ENCODE measurements at regions not wholly inside any gene's neighbourhood (a gene's known extent, or its start where the extent isn't known, plus 50 kb on each side); places are given as distances from the start of the nearest gene placed in this dataset.

DNA sequence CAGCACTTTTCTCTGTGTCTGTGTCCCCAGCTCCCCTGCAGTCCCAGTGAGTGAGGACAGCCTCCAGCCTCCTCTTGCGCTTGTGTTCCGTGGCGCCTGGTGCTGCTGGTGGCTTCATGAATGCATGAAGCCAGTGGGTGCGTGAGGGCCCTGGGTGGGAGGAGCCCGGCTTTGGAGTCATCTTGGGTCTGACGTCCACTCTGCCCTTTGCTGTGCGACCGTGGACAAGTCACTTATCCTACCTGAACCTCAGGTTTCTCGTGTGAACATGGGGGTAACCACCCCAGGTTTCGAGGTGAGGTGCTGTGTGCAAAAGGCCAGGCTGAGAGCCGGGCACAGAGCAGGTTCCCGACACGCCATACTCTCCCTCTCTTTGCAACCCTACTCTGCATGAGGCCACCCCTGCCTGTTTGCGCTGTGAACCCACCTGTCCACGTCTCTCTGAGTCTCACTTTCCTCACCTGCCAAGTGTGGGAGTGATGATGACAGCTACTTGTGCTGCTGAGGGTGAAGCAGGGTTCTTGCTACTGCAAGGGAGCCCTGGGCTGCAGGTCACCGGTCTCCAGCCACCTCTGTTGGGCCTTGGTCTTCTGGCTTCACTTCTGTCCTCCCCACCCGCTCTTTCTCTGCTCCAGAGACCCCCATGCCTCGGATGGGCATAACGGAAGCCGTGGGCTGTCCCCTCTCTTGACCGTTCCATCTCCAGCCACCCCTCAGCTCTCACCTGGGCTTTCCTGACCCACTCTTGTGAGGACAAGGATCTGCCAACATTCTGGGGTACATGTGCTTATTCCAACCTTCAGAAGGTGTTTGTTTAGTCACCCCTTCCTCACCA lies 537.6 kb downstream of the TBC1D22A start:
- Histone ChIP-seq H3K36me3 (no peaks in the 10 kb centered on the region), H3K27me3 (no peaks in the 10 kb centered on the region)
- no peak for TF ChIP-seq Cebpa-rat (IDR thresholded peaks at IDR 0.05)

DNA sequence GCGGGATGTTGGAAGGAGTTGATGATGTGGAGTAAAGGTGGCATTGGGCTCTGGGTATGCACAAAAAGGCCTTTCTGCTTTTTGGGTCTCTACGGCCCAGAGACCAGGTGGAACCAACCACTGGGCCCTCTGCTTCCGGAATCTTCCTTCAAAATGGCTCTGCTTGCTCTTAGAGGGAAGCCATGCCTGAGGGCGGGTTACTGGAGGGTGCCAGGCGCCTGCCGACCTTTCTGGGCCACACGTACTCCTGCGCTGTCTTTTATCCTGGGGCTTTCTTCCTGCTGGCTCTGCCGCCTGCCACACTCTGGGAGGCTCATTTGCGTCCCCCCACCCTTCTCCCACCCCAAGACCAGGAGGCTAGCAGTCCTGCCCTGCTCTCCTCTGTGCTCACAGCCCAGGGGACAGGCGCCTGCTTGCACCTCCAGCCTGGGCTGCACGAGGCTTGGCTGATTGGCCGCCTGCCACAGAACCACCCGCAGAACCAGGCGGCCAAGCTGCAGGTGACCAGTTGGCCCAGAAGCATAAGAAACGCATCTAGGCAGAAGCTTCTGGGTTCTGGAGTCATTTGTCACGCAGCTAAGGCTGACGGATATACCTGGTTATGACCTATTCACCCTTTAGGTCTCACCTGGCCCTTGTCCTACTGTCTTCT lies 536.9 kb downstream of the TBC1D22A start:
- Histone ChIP-seq H3K36me3 (no peaks in the 10 kb centered on the region), H3K4me2 (no peak overlapping the region), H3K27ac (no peak overlapping the region), H4K20me1 (no peaks in the 10 kb centered on the region; a peak in 2 of 22 replicates), H3K4me1 (peaks cover 0 to 4% (median 0%) of the 10 kb centered on the region in 10 experiments; a peak in 1 of 20 replicates), H3K4me3 (no peak overlapping the region), H3K9me3 (replicated peaks in 1 of 11) (no peaks in the 10 kb centered on the region), H3K27me3 (no peaks in the 10 kb centered on the region), H3K9ac (no peak overlapping the region)
- TF ChIP-seq Cebpa-rat (IDR thresholded peaks at IDR 0.05), result no peak

More for the DNA sequence above, 537.6 kb downstream of the TBC1D22A start:
- Histone ChIP-seq H4K20me1 (no peaks in the 10 kb centered on the region; a peak in 2 of 22 replicates), H3K9ac (no peak overlapping the region), H3K4me2 (no peak overlapping the region), H3K9me3 (replicated peaks in 1 of 11) (no peaks in the 10 kb centered on the region), H3K4me3 (no peak overlapping the region), H3K27ac (no peak overlapping the region), H3K4me1 (peaks cover 0 to 4% (median 0%) of the 10 kb centered on the region in 10 experiments; a peak in 1 of 20 replicates)

GRCh38 chr22:47298017-47298785 lies 535.8 kb downstream of the TBC1D22A start:
- H3K27me3 ChIP-seq, result no peaks in the 10 kb centered on the region

DNA sequence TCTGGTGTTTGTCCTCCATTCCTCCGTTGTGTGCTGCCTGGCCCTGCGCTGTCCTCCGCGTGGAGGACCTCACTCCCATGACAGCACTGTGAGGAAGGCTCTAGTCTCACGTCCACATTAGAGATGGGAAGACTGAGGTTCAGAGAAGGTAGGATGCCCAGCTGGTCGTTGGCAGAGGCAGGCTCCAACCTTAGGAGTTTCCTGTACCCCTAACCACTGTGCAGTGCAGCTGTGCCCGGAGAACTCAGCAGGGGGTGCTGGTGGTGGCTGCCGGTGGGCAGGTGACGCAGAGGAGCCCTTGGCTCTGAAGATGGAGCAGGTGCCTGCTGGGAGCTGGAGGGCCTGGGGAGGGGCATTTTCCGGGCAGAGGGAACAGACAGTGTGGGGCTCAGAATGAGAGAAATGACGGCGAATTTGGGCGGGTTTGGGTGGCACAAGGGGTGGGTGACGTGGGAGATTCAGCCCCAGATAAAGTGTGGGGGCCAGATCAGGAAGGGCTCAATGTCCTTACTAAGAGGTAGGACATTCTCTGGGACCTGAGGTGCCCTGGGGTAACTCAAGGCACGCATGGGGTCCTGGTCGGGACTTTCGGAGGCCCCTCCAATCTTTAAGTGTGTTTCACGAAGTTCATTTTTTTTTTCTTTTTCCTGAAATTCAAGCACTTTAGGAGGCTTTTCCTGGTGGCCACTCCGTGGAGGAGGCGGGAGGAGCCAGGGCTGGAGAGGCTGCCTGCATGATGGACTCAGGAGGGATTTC lies 535.0 kb downstream of the TBC1D22A start:
- H3K4me1 ChIP-seq, result no peaks in the 10 kb centered on the region
- no peaks in the 10 kb centered on the region for H3K36me3 ChIP-seq
- no peak overlapping the region for H3K9ac ChIP-seq
- no peaks in the 10 kb centered on the region for H3K9me3 ChIP-seq (replicated peaks in 1 of 11)
- no peaks in the 10 kb centered on the region for H4K20me1 ChIP-seq
- TF ChIP-seq Cebpa-rat (IDR thresholded peaks at IDR 0.05), result no peak
- no peak overlapping the region for H3K27ac ChIP-seq
- H3K4me3 ChIP-seq, result no peak overlapping the region
- H3K27me3 ChIP-seq, result no peaks in the 10 kb centered on the region
- H3K4me2 ChIP-seq, result no peak overlapping the region

More at GRCh38 chr22:47298017-47298785, 535.8 kb downstream of the TBC1D22A start:
- Histone ChIP-seq H3K4me3 (no peak overlapping the region), H3K4me2 (no peak overlapping the region), H3K9ac (no peak overlapping the region), H3K9me3 (replicated peaks in 1 of 11) (no peaks in the 10 kb centered on the region), H3K36me3 (no peaks in the 10 kb centered on the region), H3K4me1 (peaks cover 0 to 3% (median 0%) of the 10 kb centered on the region in 10 experiments; a peak in 1 of 20 replicates), H4K20me1 (no peaks in the 10 kb centered on the region), H3K27ac (no peak overlapping the region)
- no peak for TF ChIP-seq Cebpa-rat (IDR thresholded peaks at IDR 0.05)

- H3K36me3 ChIP-seq, result no peaks in the 10 kb centered on the region
- no peaks in the 10 kb centered on the region for H4K20me1 ChIP-seq
- no peak overlapping the region for H3K9ac ChIP-seq
- H3K27ac ChIP-seq, result no peak overlapping the region
- no peak for TF ChIP-seq Cebpa-rat (IDR thresholded peaks at IDR 0.05)
- H3K9me3 ChIP-seq (replicated peaks in 1 of 11), result no peaks in the 10 kb centered on the region
- H3K4me3 ChIP-seq, result no peak overlapping the region
- H3K4me1 ChIP-seq, result no peaks in the 10 kb centered on the region
- no peak overlapping the region for H3K4me2 ChIP-seq
- H3K27me3 ChIP-seq, result no peaks in the 10 kb centered on the region
Observed at GRCh38 chr22:47296405-47297260, 534.2 kb downstream of the TBC1D22A start.

DNA sequence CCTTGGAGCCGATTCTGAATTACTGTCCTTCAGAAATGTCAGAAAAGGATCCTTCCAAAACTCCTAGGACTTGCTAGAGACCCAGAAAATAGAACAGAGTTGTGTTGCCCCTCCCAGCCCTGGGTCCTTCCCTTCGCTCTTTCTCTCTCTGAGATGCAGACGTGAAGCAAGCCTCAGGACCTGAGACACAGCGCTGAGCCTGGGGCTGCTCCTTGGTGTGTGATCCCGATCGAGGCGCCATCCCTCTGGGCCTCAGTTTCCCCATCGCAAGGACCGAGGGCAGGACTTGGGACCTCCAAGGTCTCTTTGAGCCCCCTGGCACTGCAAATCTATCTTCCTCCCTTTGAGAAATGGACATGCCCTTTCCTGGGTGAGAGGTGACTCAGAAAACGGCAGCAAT lies 533.5 kb downstream of the TBC1D22A start:
- no peak for TF ChIP-seq Cebpa-rat (IDR thresholded peaks at IDR 0.05)
- no peak overlapping the region for H3K4me3 ChIP-seq
- no peaks in the 10 kb centered on the region for H4K20me1 ChIP-seq
- H3K4me1 ChIP-seq, result no peaks in the 10 kb centered on the region
- no peaks in the 10 kb centered on the region for H3K27me3 ChIP-seq
- no peak overlapping the region for H3K27ac ChIP-seq
- no peaks in the 10 kb centered on the region for H3K9me3 ChIP-seq (replicated peaks in 1 of 11)
- H3K36me3 ChIP-seq, result no peaks in the 10 kb centered on the region
- H3K9ac ChIP-seq, result no peak overlapping the region
- H3K4me2 ChIP-seq, result no peak overlapping the region

DNA sequence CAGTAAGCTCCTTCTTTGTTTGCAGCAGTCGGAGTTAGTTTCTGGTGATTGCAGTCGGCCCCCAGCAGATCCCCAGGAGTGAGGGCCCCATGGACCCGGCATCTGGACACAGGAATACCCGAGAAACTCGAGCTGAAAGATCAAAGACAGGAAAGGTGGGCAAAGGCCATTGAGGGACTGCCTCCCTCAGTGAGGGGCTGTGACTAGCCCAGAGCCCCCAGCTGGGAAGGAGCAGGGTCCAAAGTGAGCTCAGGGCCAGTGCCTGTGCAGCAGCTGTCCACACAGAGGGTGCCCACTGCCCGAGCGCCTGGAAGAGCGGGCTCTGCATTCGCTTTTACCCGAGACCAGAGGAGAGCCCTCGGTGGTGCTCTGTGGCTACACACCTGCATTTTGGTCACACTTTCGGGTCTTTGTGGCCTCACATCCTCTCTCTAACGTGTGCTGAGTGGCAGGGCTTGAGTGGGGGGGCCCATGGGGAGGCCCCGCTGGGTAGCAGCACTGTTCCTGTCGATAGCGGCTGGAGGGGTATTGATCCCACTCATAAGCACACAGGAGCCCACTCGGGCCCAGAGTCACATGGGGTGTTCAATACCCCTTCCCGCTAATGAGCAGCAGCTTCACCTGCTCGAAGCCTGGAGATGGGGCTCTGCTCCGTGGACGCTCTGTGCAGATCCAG lies 532.9 kb downstream of the TBC1D22A start:
- Histone ChIP-seq H3K9me3 (replicated peaks in 1 of 11) (no peaks in the 10 kb centered on the region), H3K4me1 (no peaks in the 10 kb centered on the region), H3K27ac (no peak overlapping the region), H3K4me3 (no peak overlapping the region), H4K20me1 (no peaks in the 10 kb centered on the region), H3K27me3 (no peaks in the 10 kb centered on the region), H3K36me3 (no peaks in the 10 kb centered on the region), H3K9ac (no peak overlapping the region), H3K4me2 (no peak overlapping the region)
- no peak for TF ChIP-seq Cebpa-rat (IDR thresholded peaks at IDR 0.05)

DNA sequence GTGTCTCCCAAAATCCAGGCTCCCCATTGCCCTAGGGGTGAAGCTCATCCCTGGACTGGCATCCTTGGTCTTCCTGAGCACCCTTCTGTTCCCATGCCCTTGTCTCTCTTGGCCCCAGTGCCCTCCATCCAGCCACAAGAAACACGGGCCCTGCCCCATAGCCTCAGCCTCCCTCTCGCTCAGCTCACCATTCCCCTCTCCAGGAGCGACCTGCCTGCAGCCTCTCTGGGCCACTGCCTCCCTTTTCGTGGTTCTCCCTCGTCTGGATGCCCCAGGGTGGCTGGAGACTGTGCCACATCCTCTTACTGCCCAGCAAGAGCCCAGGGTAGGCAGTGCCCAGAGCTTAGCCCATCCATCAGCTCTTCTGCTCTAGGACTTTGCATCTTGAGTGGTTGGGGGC lies 532.1 kb downstream of the TBC1D22A start:
- Histone ChIP-seq H3K4me1 (no peaks in the 10 kb centered on the region), H3K27me3 (no peaks in the 10 kb centered on the region), H3K4me2 (no peak overlapping the region), H3K36me3 (no peaks in the 10 kb centered on the region), H3K9me3 (replicated peaks in 1 of 11) (no peaks in the 10 kb centered on the region), H4K20me1 (no peaks in the 10 kb centered on the region), H3K27ac (no peak overlapping the region), H3K4me3 (no peak overlapping the region), H3K9ac (no peak overlapping the region)
- TF ChIP-seq Cebpa-rat (IDR thresholded peaks at IDR 0.05), result no peak
